ENCODE measurements at regions not wholly inside any gene's neighbourhood (a gene's known extent, or its start where the extent isn't known, plus 50 kb on each side); places are given as distances from the start of the nearest gene placed in this dataset.

- no peak overlapping the region for H3K4me2 ChIP-seq (replicated peaks; ENCODE audit: low read depth, low read length, poor library complexity, severe bottlenecking)
- TF ChIP-seq EZH2 (IDR thresholded peaks at IDR 0.05; ENCODE audit: borderline replicate concordance, insufficient read depth, low read depth, low read length, poor library complexity, severe bottlenecking) (no peak), CTCF (IDR thresholded peaks at IDR 0.05) (no peak)
- POLR2A ChIA-PET: no interaction called here
Measured at GRCh38 chr10:57605948-57606485, 661.7 kb downstream of the IPMK start.

GRCh38 chr10:57599440-57599839 lies 668.3 kb downstream of the IPMK start:
- H3K4me3 Mint-ChIP-seq: no peak overlapping the region
- ATAC-seq (ENCODE audit: low read depth): no peak
- no peaks in the 10 kb centered on the region for H3K9me3 Mint-ChIP-seq (ENCODE audit: insufficient read depth)
- no peak overlapping the region for H3K27ac Mint-ChIP-seq
- intact Hi-C loops (cut with micrococcal nuclease): no loop called here
- H3K27ac ChIP-seq (ENCODE audit: low read length in 2 of 2): no peak overlapping the region
- H3K36me3 ChIP-seq (replicated peaks in 1 of 2; ENCODE audit: control extremely low read depth in 1 of 2, control insufficient read depth in 1 of 2, extremely low read depth in 1 of 2, insufficient read depth in 2 of 2, low read length in 1 of 2): no peaks in the 10 kb centered on the region
- no peaks in the 10 kb centered on the region for H3K4me1 Mint-ChIP-seq
- DNase-seq: no peak
- no peaks in the 10 kb centered on the region for H3K79me2 ChIP-seq (ENCODE audit: control insufficient read depth, insufficient read depth, low read length)
- no peaks in the 10 kb centered on the region for H3K4me1 ChIP-seq (ENCODE audit: control insufficient read depth in 2 of 2, insufficient read depth in 2 of 2, low read length in 2 of 2)
- no peaks in the 10 kb centered on the region for H4K20me1 ChIP-seq (ENCODE audit: control insufficient read depth, insufficient read depth, low read length, poor library complexity, severe bottlenecking)
- no CpG with 5 or more reads among the region's 4 CpGs for WGBS (ENCODE audit: insufficient coverage)
- no peak overlapping the region for H2AFZ ChIP-seq (ENCODE audit: insufficient read depth, low read depth, low read length, poor library complexity, severe bottlenecking)
- no peaks in the 10 kb centered on the region for H3K9me3 ChIP-seq (ENCODE audit: control extremely low read depth in 1 of 3, control insufficient read depth in 2 of 3, insufficient read depth in 1 of 3, low read length in 2 of 3)
- H3K9ac ChIP-seq (ENCODE audit: low read length): no peak overlapping the region
- H3K27me3 ChIP-seq (replicated peaks in 1 of 4; ENCODE audit: control extremely low read depth in 1 of 4, control insufficient read depth in 3 of 4, insufficient read depth in 4 of 4, low read length in 3 of 4): no peaks in the 10 kb centered on the region
- ChIA-PET CTCF (no interaction called here), POLR2A (no interaction called here)
- no peak for TF ChIP-seq EZH2 (IDR thresholded peaks at IDR 0.05; ENCODE audit: borderline replicate concordance, insufficient read depth, low read depth, low read length, poor library complexity, severe bottlenecking)
- TF ChIP-seq CTCF (IDR thresholded peaks at IDR 0.05): no peak
- H3K4me2 ChIP-seq (replicated peaks; ENCODE audit: low read depth, low read length, poor library complexity, severe bottlenecking): no peak overlapping the region
- no peaks in the 10 kb centered on the region for H3K27me3 Mint-ChIP-seq
- no peak overlapping the region for H3K4me3 ChIP-seq (ENCODE audit: control extremely low read depth in 1 of 5, extremely low read depth in 1 of 5, insufficient read depth in 1 of 5, low read depth in 2 of 5, low read length in 4 of 5)

More at GRCh38 chr10:57605948-57606485, 661.7 kb downstream of the IPMK start:
- DNase-seq (no peak), ATAC-seq (ENCODE audit: low read depth) (no peak)
- no peaks in the 10 kb centered on the region for H3K4me1 Mint-ChIP-seq
- H3K4me1 ChIP-seq (ENCODE audit: control insufficient read depth in 2 of 2, insufficient read depth in 2 of 2, low read length in 2 of 2): no peaks in the 10 kb centered on the region
- H3K4me3 Mint-ChIP-seq: no peak overlapping the region
- H2AFZ ChIP-seq (ENCODE audit: insufficient read depth, low read depth, low read length, poor library complexity, severe bottlenecking): no peak overlapping the region
- intact Hi-C loops (cut with micrococcal nuclease): no loop called here
- no peak overlapping the region for H3K9ac ChIP-seq (ENCODE audit: low read length)
- H3K36me3 ChIP-seq (replicated peaks in 1 of 2; ENCODE audit: control extremely low read depth in 1 of 2, control insufficient read depth in 1 of 2, extremely low read depth in 1 of 2, insufficient read depth in 2 of 2, low read length in 1 of 2): no peaks in the 10 kb centered on the region
- no peaks in the 10 kb centered on the region for H3K27me3 ChIP-seq (replicated peaks in 1 of 4; ENCODE audit: control extremely low read depth in 1 of 4, control insufficient read depth in 3 of 4, insufficient read depth in 4 of 4, low read length in 3 of 4)
- no peaks in the 10 kb centered on the region for H4K20me1 ChIP-seq (ENCODE audit: control insufficient read depth, insufficient read depth, low read length, poor library complexity, severe bottlenecking)
- H3K79me2 ChIP-seq (ENCODE audit: control insufficient read depth, insufficient read depth, low read length): no peaks in the 10 kb centered on the region
- no peak overlapping the region for H3K4me3 ChIP-seq (ENCODE audit: control extremely low read depth in 1 of 5, extremely low read depth in 1 of 5, insufficient read depth in 1 of 5, low read depth in 2 of 5, low read length in 4 of 5)
- no peak overlapping the region for H3K27ac ChIP-seq (ENCODE audit: low read length in 2 of 2)
- WGBS (ENCODE audit: insufficient coverage): no CpG with 5 or more reads among the region's 4 CpGs
- no peaks in the 10 kb centered on the region for H3K27me3 Mint-ChIP-seq
- H3K9me3 ChIP-seq (ENCODE audit: control extremely low read depth in 1 of 3, control insufficient read depth in 2 of 3, insufficient read depth in 1 of 3, low read length in 2 of 3): no peaks in the 10 kb centered on the region
- H3K27ac Mint-ChIP-seq: no peak overlapping the region
- H3K9me3 Mint-ChIP-seq (ENCODE audit: insufficient read depth): no peaks in the 10 kb centered on the region
- CTCF ChIA-PET: no interaction called here
